ENCODE measurements at regions not wholly inside any gene's neighbourhood (a gene's known extent, or its start where the extent isn't known, plus 50 kb on each side); places are given as distances from the start of the nearest gene placed in this dataset.

DNA sequence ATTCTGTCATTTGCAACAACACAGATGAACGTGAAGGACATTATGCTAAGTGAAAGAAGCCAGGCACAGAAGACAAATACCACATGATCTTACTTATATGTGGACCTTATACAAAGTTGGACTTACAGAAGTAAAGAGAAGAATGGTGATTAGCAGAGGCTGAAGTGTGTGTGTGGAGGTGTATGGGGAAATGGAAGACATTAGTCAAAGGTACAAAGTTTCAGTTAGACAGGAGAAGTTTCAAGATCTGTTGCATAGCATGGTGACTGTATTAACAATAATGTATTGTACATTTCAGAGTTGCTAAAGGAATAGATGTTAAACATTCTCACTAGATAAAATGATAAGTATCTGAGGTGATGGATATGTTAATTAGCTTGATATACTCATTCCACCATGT, 124.4 kb upstream of the ADRA1D start (continued):
- TF ChIP-seq, protein P1, sequence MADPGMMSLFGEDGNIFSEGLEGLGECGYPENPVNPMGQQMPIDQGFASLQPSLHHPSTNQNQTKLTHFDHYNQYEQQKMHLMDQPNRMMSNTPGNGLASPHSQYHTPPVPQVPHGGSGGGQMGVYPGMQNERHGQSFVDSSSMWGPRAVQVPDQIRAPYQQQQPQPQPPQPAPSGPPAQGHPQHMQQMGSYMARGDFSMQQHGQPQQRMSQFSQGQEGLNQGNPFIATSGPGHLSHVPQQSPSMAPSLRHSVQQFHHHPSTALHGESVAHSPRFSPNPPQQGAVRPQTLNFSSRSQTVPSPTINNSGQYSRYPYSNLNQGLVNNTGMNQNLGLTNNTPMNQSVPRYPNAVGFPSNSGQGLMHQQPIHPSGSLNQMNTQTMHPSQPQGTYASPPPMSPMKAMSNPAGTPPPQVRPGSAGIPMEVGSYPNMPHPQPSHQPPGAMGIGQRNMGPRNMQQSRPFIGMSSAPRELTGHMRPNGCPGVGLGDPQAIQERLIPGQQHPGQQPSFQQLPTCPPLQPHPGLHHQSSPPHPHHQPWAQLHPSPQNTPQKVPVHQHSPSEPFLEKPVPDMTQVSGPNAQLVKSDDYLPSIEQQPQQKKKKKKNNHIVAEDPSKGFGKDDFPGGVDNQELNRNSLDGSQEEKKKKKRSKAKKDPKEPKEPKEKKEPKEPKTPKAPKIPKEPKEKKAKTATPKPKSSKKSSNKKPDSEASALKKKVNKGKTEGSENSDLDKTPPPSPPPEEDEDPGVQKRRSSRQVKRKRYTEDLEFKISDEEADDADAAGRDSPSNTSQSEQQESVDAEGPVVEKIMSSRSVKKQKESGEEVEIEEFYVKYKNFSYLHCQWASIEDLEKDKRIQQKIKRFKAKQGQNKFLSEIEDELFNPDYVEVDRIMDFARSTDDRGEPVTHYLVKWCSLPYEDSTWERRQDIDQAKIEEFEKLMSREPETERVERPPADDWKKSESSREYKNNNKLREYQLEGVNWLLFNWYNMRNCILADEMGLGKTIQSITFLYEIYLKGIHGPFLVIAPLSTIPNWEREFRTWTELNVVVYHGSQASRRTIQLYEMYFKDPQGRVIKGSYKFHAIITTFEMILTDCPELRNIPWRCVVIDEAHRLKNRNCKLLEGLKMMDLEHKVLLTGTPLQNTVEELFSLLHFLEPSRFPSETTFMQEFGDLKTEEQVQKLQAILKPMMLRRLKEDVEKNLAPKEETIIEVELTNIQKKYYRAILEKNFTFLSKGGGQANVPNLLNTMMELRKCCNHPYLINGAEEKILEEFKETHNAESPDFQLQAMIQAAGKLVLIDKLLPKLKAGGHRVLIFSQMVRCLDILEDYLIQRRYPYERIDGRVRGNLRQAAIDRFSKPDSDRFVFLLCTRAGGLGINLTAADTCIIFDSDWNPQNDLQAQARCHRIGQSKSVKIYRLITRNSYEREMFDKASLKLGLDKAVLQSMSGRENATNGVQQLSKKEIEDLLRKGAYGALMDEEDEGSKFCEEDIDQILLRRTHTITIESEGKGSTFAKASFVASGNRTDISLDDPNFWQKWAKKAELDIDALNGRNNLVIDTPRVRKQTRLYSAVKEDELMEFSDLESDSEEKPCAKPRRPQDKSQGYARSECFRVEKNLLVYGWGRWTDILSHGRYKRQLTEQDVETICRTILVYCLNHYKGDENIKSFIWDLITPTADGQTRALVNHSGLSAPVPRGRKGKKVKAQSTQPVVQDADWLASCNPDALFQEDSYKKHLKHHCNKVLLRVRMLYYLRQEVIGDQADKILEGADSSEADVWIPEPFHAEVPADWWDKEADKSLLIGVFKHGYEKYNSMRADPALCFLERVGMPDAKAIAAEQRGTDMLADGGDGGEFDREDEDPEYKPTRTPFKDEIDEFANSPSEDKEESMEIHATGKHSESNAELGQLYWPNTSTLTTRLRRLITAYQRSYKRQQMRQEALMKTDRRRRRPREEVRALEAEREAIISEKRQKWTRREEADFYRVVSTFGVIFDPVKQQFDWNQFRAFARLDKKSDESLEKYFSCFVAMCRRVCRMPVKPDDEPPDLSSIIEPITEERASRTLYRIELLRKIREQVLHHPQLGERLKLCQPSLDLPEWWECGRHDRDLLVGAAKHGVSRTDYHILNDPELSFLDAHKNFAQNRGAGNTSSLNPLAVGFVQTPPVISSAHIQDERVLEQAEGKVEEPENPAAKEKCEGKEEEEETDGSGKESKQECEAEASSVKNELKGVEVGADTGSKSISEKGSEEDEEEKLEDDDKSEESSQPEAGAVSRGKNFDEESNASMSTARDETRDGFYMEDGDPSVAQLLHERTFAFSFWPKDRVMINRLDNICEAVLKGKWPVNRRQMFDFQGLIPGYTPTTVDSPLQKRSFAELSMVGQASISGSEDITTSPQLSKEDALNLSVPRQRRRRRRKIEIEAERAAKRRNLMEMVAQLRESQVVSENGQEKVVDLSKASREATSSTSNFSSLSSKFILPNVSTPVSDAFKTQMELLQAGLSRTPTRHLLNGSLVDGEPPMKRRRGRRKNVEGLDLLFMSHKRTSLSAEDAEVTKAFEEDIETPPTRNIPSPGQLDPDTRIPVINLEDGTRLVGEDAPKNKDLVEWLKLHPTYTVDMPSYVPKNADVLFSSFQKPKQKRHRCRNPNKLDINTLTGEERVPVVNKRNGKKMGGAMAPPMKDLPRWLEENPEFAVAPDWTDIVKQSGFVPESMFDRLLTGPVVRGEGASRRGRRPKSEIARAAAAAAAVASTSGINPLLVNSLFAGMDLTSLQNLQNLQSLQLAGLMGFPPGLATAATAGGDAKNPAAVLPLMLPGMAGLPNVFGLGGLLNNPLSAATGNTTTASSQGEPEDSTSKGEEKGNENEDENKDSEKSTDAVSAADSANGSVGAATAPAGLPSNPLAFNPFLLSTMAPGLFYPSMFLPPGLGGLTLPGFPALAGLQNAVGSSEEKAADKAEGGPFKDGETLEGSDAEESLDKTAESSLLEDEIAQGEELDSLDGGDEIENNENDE (IDR thresholded peaks at IDR 0.05; ENCODE audit: insufficient replicate concordance, low read length), result no peak

Measured in H1 (cell line).